Activated T-helper 17 cell treated with anti-CD3 and anti-CD28 coated beads, Interleukin-2, amount 50 U/mL, for 72 hours (primary cell): ENCODE measurements at regions not wholly inside any gene's neighbourhood (a gene's known extent, or its start where the extent isn't known, plus 50 kb on each side); places are given as distances from the start of the nearest gene placed in this dataset.

Source experiments
- ATAC-seq: fragments of 150-1000 bp; cut with Tn5 transposase; replicated peaks from 2 replicates; pipeline ENCODE4 v1.10.0; 2021; ENCODE audit warnings: mild to moderate bottlenecking, moderate library complexity
- H3K27ac Mint-ChIP-seq: one replicate; pipeline ENCODE4 v1.8.0; 2022; ENCODE audit warnings: mixed read lengths
- H3K27me3 Mint-ChIP-seq: one replicate; pipeline ENCODE4 v1.8.0; 2022; ENCODE audit warnings: mixed read lengths
- H3K36me3 Mint-ChIP-seq: one replicate; pipeline ENCODE4 v1.8.0; 2022; ENCODE audit warnings: low read depth, mild to moderate bottlenecking, mixed read lengths
- H3K4me1 Mint-ChIP-seq: one replicate; pipeline ENCODE4 v1.8.0; 2022; ENCODE audit warnings: mixed read lengths
- H3K4me3 Mint-ChIP-seq: one replicate; pipeline ENCODE4 v1.8.0; 2022; ENCODE audit warnings: mild to moderate bottlenecking, mixed read lengths
- H3K9me3 Mint-ChIP-seq: one replicate; pipeline ENCODE4 v1.8.0; 2022; ENCODE audit warnings: mixed read lengths

GRCh38 chr15:70249616-70250015, 151.9 kb upstream of the TLE3 start:
- H3K4me3 Mint-ChIP-seq: no peak overlapping the region
- H3K4me1 Mint-ChIP-seq: peaks cover 6% of the 10 kb centered on the region
- H3K27ac Mint-ChIP-seq: no peak overlapping the region
- H3K9me3 Mint-ChIP-seq: no peaks in the 10 kb centered on the region
- no peaks in the 10 kb centered on the region for H3K27me3 Mint-ChIP-seq
- ATAC-seq: no peak
- H3K36me3 Mint-ChIP-seq: no peaks in the 10 kb centered on the region

- Mint-ChIP-seq H3K4me1 (peaks cover 6% of the 10 kb centered on the region), H3K27me3 (no peaks in the 10 kb centered on the region)
These were observed 150.7 kb upstream of the TLE3 start for GRCh38 chr15:70248116-70249025.

GRCh38 chr15:70247281-70247680, 149.6 kb upstream of the TLE3 start:
- peaks cover 14% of the 10 kb centered on the region for H3K4me1 Mint-ChIP-seq

More at GRCh38 chr15:70248116-70249025, 150.7 kb upstream of the TLE3 start:
- ATAC-seq: no peak
- H3K27ac Mint-ChIP-seq: no peak overlapping the region
- H3K36me3 Mint-ChIP-seq: no peaks in the 10 kb centered on the region
- H3K9me3 Mint-ChIP-seq: no peaks in the 10 kb centered on the region
- no peak overlapping the region for H3K4me3 Mint-ChIP-seq

GRCh38 chr15:70246623-70247220, 149.0 kb upstream of the TLE3 start:
- no peaks in the 10 kb centered on the region for H3K36me3 Mint-ChIP-seq
- ATAC-seq: no peak

More at GRCh38 chr15:70247281-70247680, 149.6 kb upstream of the TLE3 start:
- Mint-ChIP-seq H3K27ac (no peak overlapping the region), H3K9me3 (no peaks in the 10 kb centered on the region), H3K36me3 (no peaks in the 10 kb centered on the region), H3K27me3 (no peaks in the 10 kb centered on the region), H3K4me3 (no peak overlapping the region)
- ATAC-seq: no peak

GRCh38 chr15:70245932-70246622, 148.4 kb upstream of the TLE3 start:
- Mint-ChIP-seq H3K9me3 (no peaks in the 10 kb centered on the region), H3K4me1 (peaks cover 21% of the 10 kb centered on the region), H3K27ac (no peak overlapping the region), H3K4me3 (no peak overlapping the region), H3K27me3 (no peaks in the 10 kb centered on the region), H3K36me3 (no peaks in the 10 kb centered on the region)
- ATAC-seq: peak; percentile 83

More at GRCh38 chr15:70246623-70247220, 149.0 kb upstream of the TLE3 start:
- no peak overlapping the region for H3K4me3 Mint-ChIP-seq
- H3K4me1 Mint-ChIP-seq: peaks cover 14% of the 10 kb centered on the region
- H3K27ac Mint-ChIP-seq: no peak overlapping the region
- H3K27me3 Mint-ChIP-seq: no peaks in the 10 kb centered on the region
- no peaks in the 10 kb centered on the region for H3K9me3 Mint-ChIP-seq

GRCh38 chr15:70244978-70245542, 147.3 kb upstream of the TLE3 start:
- no peak for ATAC-seq
- Mint-ChIP-seq H3K27me3 (no peaks in the 10 kb centered on the region), H3K4me1 (peaks cover 26% of the 10 kb centered on the region), H3K4me3 (no peak overlapping the region), H3K27ac (no peak overlapping the region), H3K36me3 (no peaks in the 10 kb centered on the region), H3K9me3 (no peaks in the 10 kb centered on the region)

- Mint-ChIP-seq H3K9me3 (no peaks in the 10 kb centered on the region), H3K36me3 (no peaks in the 10 kb centered on the region), H3K27ac (no peak overlapping the region), H3K4me1 (peaks cover 26% of the 10 kb centered on the region), H3K4me3 (no peak overlapping the region), H3K27me3 (no peaks in the 10 kb centered on the region)
- ATAC-seq: no peak
These were observed 146.2 kb upstream of the TLE3 start for GRCh38 chr15:70243686-70244540.

GRCh38 chr15:70242951-70243685, 145.4 kb upstream of the TLE3 start:
- Mint-ChIP-seq H3K36me3 (no peaks in the 10 kb centered on the region), H3K4me1 (peaks cover 26% of the 10 kb centered on the region), H3K4me3 (no peak overlapping the region), H3K27ac (no peak overlapping the region), H3K27me3 (no peaks in the 10 kb centered on the region), H3K9me3 (no peaks in the 10 kb centered on the region)
- no peak for ATAC-seq

- H3K36me3 Mint-ChIP-seq: no peaks in the 10 kb centered on the region
- no peak overlapping the region for H3K27ac Mint-ChIP-seq
- H3K4me1 Mint-ChIP-seq: peaks cover 29% of the 10 kb centered on the region
- H3K27me3 Mint-ChIP-seq: no peaks in the 10 kb centered on the region
- no peak for ATAC-seq
- H3K9me3 Mint-ChIP-seq: no peaks in the 10 kb centered on the region
- H3K4me3 Mint-ChIP-seq: no peak overlapping the region
These were observed 144.0 kb upstream of the TLE3 start for GRCh38 chr15:70241561-70242320.

GRCh38 chr15:70240820-70241430, 143.2 kb upstream of the TLE3 start:
- H3K27ac Mint-ChIP-seq: no peak overlapping the region
- H3K36me3 Mint-ChIP-seq: no peaks in the 10 kb centered on the region
- peaks cover 30% of the 10 kb centered on the region for H3K4me1 Mint-ChIP-seq
- no peak overlapping the region for H3K4me3 Mint-ChIP-seq
- H3K9me3 Mint-ChIP-seq: no peaks in the 10 kb centered on the region
- no peak for ATAC-seq
- H3K27me3 Mint-ChIP-seq: no peaks in the 10 kb centered on the region

GRCh38 chr15:70240082-70240481, 142.4 kb upstream of the TLE3 start:
- H3K4me3 Mint-ChIP-seq: no peak overlapping the region
- H3K9me3 Mint-ChIP-seq: no peaks in the 10 kb centered on the region
- no peaks in the 10 kb centered on the region for H3K27me3 Mint-ChIP-seq
- ATAC-seq: peak; percentile 85
- peaks cover 25% of the 10 kb centered on the region for H3K4me1 Mint-ChIP-seq
- H3K36me3 Mint-ChIP-seq: no peaks in the 10 kb centered on the region
- no peak overlapping the region for H3K27ac Mint-ChIP-seq

- Mint-ChIP-seq H3K27ac (no peak overlapping the region), H3K36me3 (no peaks in the 10 kb centered on the region), H3K9me3 (no peaks in the 10 kb centered on the region), H3K4me3 (no peak overlapping the region), H3K27me3 (no peaks in the 10 kb centered on the region), H3K4me1 (peaks cover 28% of the 10 kb centered on the region)
- no peak for ATAC-seq
These were observed 141.2 kb upstream of the TLE3 start for GRCh38 chr15:70238917-70239316.
